Testis (tissue), 2 donors: ENCODE measurements at regions not wholly inside any gene's neighbourhood (a gene's known extent, or its start where the extent isn't known, plus 50 kb on each side); places are given as distances from the start of the nearest gene placed in this dataset.

Experiments
- DNase-seq: peaks from one replicate; pipeline ENCODE4 v3.0.0-alpha.2; 2019
- H3K27ac ChIP-seq, 2 donors: fragments of 200-600 bp; sonication (generic); one replicate each; pipeline ENCODE4 v1.5.1; 2019
- H3K27me3 ChIP-seq: fragments of 200-600 bp; sonication (generic); one replicate; pipeline ENCODE4 v1.5.1; 2019
- H3K36me3 ChIP-seq: fragments of 200-600 bp; sonication (generic); one replicate; pipeline ENCODE4 v1.5.1; 2017; ENCODE audit warnings: low read depth; ENCODE audit errors: missing control alignments
- H3K4me1 ChIP-seq: fragments of 200-600 bp; sonication (generic); one replicate; pipeline ENCODE4 v1.5.1; 2019
- H3K4me3 ChIP-seq, 2 donors: fragments of 200-600 bp; sonication (generic); one replicate each; pipeline ENCODE4 v1.5.1; 2017 to 2019
- H3K9me3 ChIP-seq: fragments of 200-600 bp; sonication (generic); one replicate; pipeline ENCODE4 v1.5.1; 2017
- CTCF ChIP-seq, 3 experiments: fragments of 450-650 bp in 2 of 3; fragments of 200-600 bp in 1 of 3; sonication (generic) in 1 of 3; IDR thresholded peaks; one replicate each; pipeline ENCODE4 v1.5.1; 2016 to 2019; ENCODE audit warnings: antibody characterized with exemption in 3 of 3, mild to moderate bottlenecking in 2 of 3, moderate library complexity in 1 of 3
- POLR2A ChIP-seq: fragments of 450-650 bp; IDR thresholded peaks from one replicate; pipeline ENCODE4 v1.6.1; 2017; ENCODE audit warnings: antibody characterized with exemption, mild to moderate bottlenecking, moderate library complexity
- WGBS, 2 donors: methylation state at CpG; one replicate each; pipeline ENCODE4 v1.1.5; 2018; 5-methylcytosine and 5-hydroxymethylcytosine counted together
- intact Hi-C: fragments of 100-400 bp; cut with DNase I; formaldehyde crosslinking; loops from one replicate; pipeline ENCODE4 v1.15.1; 2023; ENCODE audit warnings: low total_unique reads

- no peaks in the 10 kb centered on the region for H3K27me3 ChIP-seq
- no peak overlapping the region for H3K4me3 ChIP-seq
- intact Hi-C loops, result no loop called here
- H3K36me3 ChIP-seq, result no peaks in the 10 kb centered on the region
- DNase-seq, result no peak
- no peak overlapping the region for H3K27ac ChIP-seq
- TF ChIP-seq CTCF (IDR thresholded peaks at IDR 0.05), result no peak
- no peak for TF ChIP-seq POLR2A
- no peaks in the 10 kb centered on the region for H3K4me1 ChIP-seq
- no peaks in the 10 kb centered on the region for H3K9me3 ChIP-seq
Measured at GRCh38 chr11:23124249-23124648, 264.0 kb upstream of the CCDC179 start.

DNA sequence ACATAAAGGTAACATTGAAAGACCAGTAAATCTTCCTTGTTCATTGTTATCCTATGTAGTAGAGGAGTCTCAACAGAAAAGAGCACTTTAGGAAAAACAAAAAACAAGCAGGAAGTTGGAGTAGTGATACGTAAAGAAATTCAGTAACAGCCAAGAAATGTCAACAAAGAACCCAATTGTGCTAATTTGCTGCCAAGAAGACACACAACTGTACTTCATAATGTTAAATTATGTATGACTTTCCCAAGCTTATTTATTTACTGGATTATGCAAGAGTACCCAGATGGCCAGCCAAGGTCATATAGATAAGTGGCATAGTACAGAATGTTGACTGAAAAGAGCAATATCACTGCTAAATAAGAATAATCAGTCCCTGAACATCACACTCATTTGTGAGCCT is 264.7 kb upstream of the CCDC179 start:
- Histone ChIP-seq H3K36me3 (no peaks in the 10 kb centered on the region), H3K4me3 (no peak overlapping the region), H3K27me3 (no peaks in the 10 kb centered on the region), H3K9me3 (no peaks in the 10 kb centered on the region), H3K4me1 (no peaks in the 10 kb centered on the region), H3K27ac (no peak overlapping the region)
- no peak for DNase-seq
- TF ChIP-seq CTCF (IDR thresholded peaks at IDR 0.05) (no peak), POLR2A (no peak)
- intact Hi-C loops, result no loop called here
- 53 to 58% methylated on average over 1 of the region's 1 CpG for WGBS, 2 donors

DNA sequence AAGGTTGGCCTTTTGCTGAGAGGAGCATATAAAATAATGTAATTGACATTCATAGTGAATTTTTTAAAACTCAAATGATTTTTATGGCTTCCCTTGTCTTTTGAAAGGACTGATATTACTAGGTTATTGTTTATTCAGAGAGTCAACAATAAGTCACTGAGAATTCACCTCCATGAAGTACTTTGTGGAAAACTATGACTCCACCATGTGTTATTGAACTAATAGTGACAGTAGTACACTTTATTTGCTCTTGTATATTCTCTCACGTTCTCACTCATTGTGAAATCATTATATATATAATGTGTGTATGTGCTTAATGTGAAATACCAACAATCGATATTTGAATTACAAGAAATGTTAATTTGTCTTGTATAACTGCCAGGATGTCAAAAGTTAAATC is 267.4 kb upstream of the CCDC179 start:
- H3K9me3 ChIP-seq, result no peaks in the 10 kb centered on the region
- no peaks in the 10 kb centered on the region for H3K36me3 ChIP-seq
- no peak for TF ChIP-seq POLR2A
- no peak for TF ChIP-seq CTCF (IDR thresholded peaks at IDR 0.05)
- H3K27me3 ChIP-seq, result no peaks in the 10 kb centered on the region
- H3K27ac ChIP-seq, result no peak overlapping the region
- no peak for DNase-seq
- intact Hi-C loops, result no loop called here
- H3K4me1 ChIP-seq, result no peaks in the 10 kb centered on the region
- no peak overlapping the region for H3K4me3 ChIP-seq
- 69 to 75% methylated on average over 2 of the region's 2 CpGs for WGBS, 2 donors

- Histone ChIP-seq H3K4me1 (no peaks in the 10 kb centered on the region), H3K36me3 (no peaks in the 10 kb centered on the region), H3K27me3 (no peaks in the 10 kb centered on the region), H3K27ac (no peak overlapping the region), H3K4me3 (no peak overlapping the region), H3K9me3 (no peaks in the 10 kb centered on the region)
- TF ChIP-seq CTCF (IDR thresholded peaks at IDR 0.05) (no peak), POLR2A (no peak)
- DNase-seq, result no peak
- 93% methylated on average over 3 of the region's 3 CpGs; no CpG with 5 or more reads in 1 of the 2 donors for WGBS, 2 donors
- intact Hi-C loops, result no loop called here
Measured at GRCh38 chr11:23134627-23135026, 274.4 kb upstream of the CCDC179 start.

DNA sequence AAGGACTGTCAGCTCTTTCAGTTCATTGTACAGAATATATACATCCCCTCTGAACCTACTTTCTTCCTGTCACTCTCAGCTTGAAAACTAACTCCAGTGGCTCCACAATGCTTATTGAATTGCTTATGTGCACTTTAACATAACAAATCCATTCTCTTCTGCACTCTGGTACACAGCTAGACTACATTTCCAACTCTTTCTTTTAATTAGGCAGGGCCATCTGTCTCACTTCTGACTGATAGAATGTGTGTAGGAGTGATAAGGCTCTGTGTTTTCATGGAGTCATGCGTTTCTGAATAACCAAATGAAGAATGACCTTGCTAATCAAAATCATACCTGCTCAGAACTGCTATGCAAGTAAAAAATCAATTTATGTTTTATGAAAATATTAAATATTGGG is 278.5 kb upstream of the CCDC179 start:
- no peak overlapping the region for H3K4me3 ChIP-seq
- no peak for TF ChIP-seq POLR2A
- no peak for TF ChIP-seq CTCF (IDR thresholded peaks at IDR 0.05)
- no peaks in the 10 kb centered on the region for H3K4me1 ChIP-seq
- no peak overlapping the region for H3K27ac ChIP-seq
- no peaks in the 10 kb centered on the region for H3K9me3 ChIP-seq
- no peaks in the 10 kb centered on the region for H3K27me3 ChIP-seq
- 33 to 40% methylated on average over 1 of the region's 1 CpG for WGBS, 2 donors
- DNase-seq, result no peak
- no peaks in the 10 kb centered on the region for H3K36me3 ChIP-seq
- intact Hi-C loops, result no loop called here
